ENCODE measurements at regions not wholly inside any gene's neighbourhood (a gene's known extent, or its start where the extent isn't known, plus 50 kb on each side); places are given as distances from the start of the nearest gene placed in this dataset.

- ChIA-PET POLR2A (no interaction called here), CTCF (interaction anchor here (1.1 kb wide), 1 partner anchor 54 kb away, joined by 3 read pairs; no protein-coding TSS in a partner anchor)
- Histone ChIP-seq H3K27me3 (ENCODE audit: control insufficient read depth, insufficient read depth, low read length) (no peaks in the 10 kb centered on the region), H3K36me3 (ENCODE audit: control insufficient read depth, insufficient read depth, low read length) (no peaks in the 10 kb centered on the region), H3K4me3 (ENCODE audit: low read depth, low read length) (no peak overlapping the region)
- no peak for DNase-seq (ENCODE audit: low read depth)
- TF ChIP-seq, protein P1, sequence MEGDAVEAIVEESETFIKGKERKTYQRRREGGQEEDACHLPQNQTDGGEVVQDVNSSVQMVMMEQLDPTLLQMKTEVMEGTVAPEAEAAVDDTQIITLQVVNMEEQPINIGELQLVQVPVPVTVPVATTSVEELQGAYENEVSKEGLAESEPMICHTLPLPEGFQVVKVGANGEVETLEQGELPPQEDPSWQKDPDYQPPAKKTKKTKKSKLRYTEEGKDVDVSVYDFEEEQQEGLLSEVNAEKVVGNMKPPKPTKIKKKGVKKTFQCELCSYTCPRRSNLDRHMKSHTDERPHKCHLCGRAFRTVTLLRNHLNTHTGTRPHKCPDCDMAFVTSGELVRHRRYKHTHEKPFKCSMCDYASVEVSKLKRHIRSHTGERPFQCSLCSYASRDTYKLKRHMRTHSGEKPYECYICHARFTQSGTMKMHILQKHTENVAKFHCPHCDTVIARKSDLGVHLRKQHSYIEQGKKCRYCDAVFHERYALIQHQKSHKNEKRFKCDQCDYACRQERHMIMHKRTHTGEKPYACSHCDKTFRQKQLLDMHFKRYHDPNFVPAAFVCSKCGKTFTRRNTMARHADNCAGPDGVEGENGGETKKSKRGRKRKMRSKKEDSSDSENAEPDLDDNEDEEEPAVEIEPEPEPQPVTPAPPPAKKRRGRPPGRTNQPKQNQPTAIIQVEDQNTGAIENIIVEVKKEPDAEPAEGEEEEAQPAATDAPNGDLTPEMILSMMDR (IDR thresholded peaks at IDR 0.05; ENCODE audit: insufficient read depth, low read depth, low read length): no peak
Observed at GRCh38 chr4:187576751-187577150, 418.8 kb upstream of the ZFP42 start.

DNA sequence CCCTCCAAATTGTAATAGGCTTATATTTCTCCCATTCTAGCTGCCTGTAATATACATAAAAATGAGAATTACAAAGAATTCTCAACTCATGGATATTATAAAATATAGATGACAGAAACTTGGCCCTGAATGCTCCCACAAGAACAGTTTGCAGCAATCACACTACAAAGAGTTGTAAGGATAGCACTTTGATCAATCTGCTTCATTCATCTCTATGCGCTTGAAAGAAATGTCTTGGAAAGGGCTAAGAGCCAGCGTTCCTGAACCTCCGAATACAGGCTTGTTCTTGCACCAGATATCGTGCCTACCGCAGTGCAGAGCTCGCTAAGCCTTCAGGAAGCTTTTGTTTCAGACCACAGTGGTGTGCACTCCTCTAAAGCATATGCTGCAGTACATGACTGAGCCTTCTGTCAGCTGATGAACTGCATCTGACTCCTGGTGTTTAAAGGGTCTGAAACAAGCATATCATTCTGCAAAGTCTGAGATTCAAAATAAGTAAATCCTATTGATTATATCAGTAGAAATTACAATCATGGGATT, 417.6 kb upstream of the ZFP42 start:
- no peaks in the 10 kb centered on the region for H3K27me3 ChIP-seq (ENCODE audit: control insufficient read depth, insufficient read depth, low read length)
- ChIA-PET CTCF (interaction anchor here (0.6 to 1.1 kb wide), 2 partner anchors 47 to 55 kb away, joined by 3 to 4 read pairs; no protein-coding TSS in a partner anchor), POLR2A (no interaction called here)
- no peak overlapping the region for H3K4me3 ChIP-seq (ENCODE audit: low read depth, low read length)
- TF ChIP-seq, protein P1 (IDR thresholded peaks at IDR 0.05; ENCODE audit: insufficient read depth, low read depth, low read length): no peak
- no peak for DNase-seq (ENCODE audit: low read depth)
- H3K36me3 ChIP-seq (ENCODE audit: control insufficient read depth, insufficient read depth, low read length): no peaks in the 10 kb centered on the region

DNA sequence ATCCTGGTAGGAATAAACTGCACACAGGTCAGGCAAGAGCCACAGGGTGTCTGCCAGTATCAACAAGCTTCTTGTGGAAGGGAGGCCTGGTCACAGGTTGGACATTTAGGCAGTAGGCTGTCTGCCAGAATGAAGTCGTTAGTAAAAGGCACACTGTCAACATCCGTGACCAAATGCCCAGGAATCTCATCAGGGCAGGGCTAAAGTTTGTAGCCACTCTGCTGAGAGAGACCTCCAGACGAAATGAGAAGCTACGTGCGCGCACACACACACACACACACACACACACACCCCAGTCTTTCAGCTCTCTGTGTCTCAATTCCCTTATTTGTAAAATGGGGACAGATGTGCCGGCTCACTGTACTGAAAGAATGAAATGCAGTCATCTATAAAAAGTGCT, 408.7 kb upstream of the ZFP42 start:
- TF ChIP-seq, protein P1 (IDR thresholded peaks at IDR 0.05; ENCODE audit: insufficient read depth, low read depth, low read length): no peak
- Histone ChIP-seq H3K4me3 (ENCODE audit: low read depth, low read length) (no peak overlapping the region), H3K36me3 (ENCODE audit: control insufficient read depth, insufficient read depth, low read length) (no peaks in the 10 kb centered on the region), H3K27me3 (ENCODE audit: control insufficient read depth, insufficient read depth, low read length) (no peaks in the 10 kb centered on the region)
- ChIA-PET CTCF (no interaction called here), POLR2A (no interaction called here)
- no peak for DNase-seq (ENCODE audit: low read depth)

- CTCF ChIA-PET: interaction anchor here (1.3 kb wide), 1 partner anchor 649 kb away, joined by 3 read pairs; no protein-coding TSS in a partner anchor
- Histone ChIP-seq H3K36me3 (ENCODE audit: control insufficient read depth, insufficient read depth, low read length) (no peaks in the 10 kb centered on the region), H3K27me3 (ENCODE audit: control insufficient read depth, insufficient read depth, low read length) (no peaks in the 10 kb centered on the region), H3K4me3 (ENCODE audit: low read depth, low read length) (no peak overlapping the region)
- DNase-seq (ENCODE audit: low read depth): no peak
- TF ChIP-seq, protein P1 (IDR thresholded peaks at IDR 0.05; ENCODE audit: insufficient read depth, low read depth, low read length): no peak
- POLR2A ChIA-PET: no interaction called here
Observed at GRCh38 chr4:187598196-187598595, 397.4 kb upstream of the ZFP42 start.

GRCh38 chr4:187602339-187603092, 393.1 kb upstream of the ZFP42 start:
- Histone ChIP-seq H3K27me3 (ENCODE audit: control insufficient read depth, insufficient read depth, low read length) (no peaks in the 10 kb centered on the region), H3K4me3 (ENCODE audit: low read depth, low read length) (no peak overlapping the region), H3K36me3 (ENCODE audit: control insufficient read depth, insufficient read depth, low read length) (no peaks in the 10 kb centered on the region)
- ChIA-PET CTCF (interaction anchor here (0.6 to 1.2 kb wide), 4 partner anchors 121 to 877 kb away, joined by 3 to 4 read pairs (median 4); no protein-coding TSS in a partner anchor), POLR2A (no interaction called here)
- TF ChIP-seq, protein P1 (IDR thresholded peaks at IDR 0.05; ENCODE audit: insufficient read depth, low read depth, low read length): no peak
- peak; percentile 36 for DNase-seq (ENCODE audit: low read depth)

Data from BJ (cell line).